Cardiac muscle cell (in vitro differentiated cells and primary cell): ENCODE measurements at regions not wholly inside any gene's neighbourhood (a gene's known extent, or its start where the extent isn't known, plus 50 kb on each side); places are given as distances from the start of the nearest gene placed in this dataset.
"Not testable (repeated sequence)": the region's sequence is repeated elsewhere in the genome, so short reads cannot be mapped to it uniquely, and the experiment has no call there.

Experiments
- DNase-seq, 2 donors: peaks; one replicate each; pipeline versions ENCODE4 v3.0.0 to v3.0.0-alpha.2; 2010 to 2017; ENCODE audit warnings: low read depth in 1 of 2, low spot score in 1 of 2
- H3K27ac ChIP-seq: fragments of 200-600 bp; sonication (generic); 2 replicates; pipeline ENCODE4 v1.5.1; 2016
- H3K27me3 ChIP-seq: fragments of 200-600 bp; sonication (generic); 2 replicates; pipeline ENCODE4 v1.6.0; 2016; ENCODE audit warnings: control low read depth
- H3K36me3 ChIP-seq: fragments of 200-600 bp; sonication (generic); 2 replicates; pipeline ENCODE4 v1.5.1; 2016; ENCODE audit warnings: control low read depth
- H3K4me1 ChIP-seq: fragments of 200-600 bp; sonication (generic); 2 replicates; pipeline ENCODE4 v1.8.1; 2017; ENCODE audit warnings: low read depth, mild to moderate bottlenecking, mixed run types
- H3K4me3 ChIP-seq: fragments of 200-600 bp; sonication (generic); 2 replicates; pipeline ENCODE4 v1.5.1; 2016; ENCODE audit warnings: mild to moderate bottlenecking
- H3K9me3 ChIP-seq: fragments of 200-600 bp; sonication (generic); 2 replicates; pipeline ENCODE4 v1.5.1; 2017; ENCODE audit warnings: low read depth, mild to moderate bottlenecking, control low read depth
- TF ChIP-seq, protein P1 (sequence below): IDR thresholded peaks from 2 replicates; pipeline ENCODE4 v1.5.1; 2012; ENCODE audit warnings: low read depth, mild to moderate bottlenecking, low read length

DNA sequence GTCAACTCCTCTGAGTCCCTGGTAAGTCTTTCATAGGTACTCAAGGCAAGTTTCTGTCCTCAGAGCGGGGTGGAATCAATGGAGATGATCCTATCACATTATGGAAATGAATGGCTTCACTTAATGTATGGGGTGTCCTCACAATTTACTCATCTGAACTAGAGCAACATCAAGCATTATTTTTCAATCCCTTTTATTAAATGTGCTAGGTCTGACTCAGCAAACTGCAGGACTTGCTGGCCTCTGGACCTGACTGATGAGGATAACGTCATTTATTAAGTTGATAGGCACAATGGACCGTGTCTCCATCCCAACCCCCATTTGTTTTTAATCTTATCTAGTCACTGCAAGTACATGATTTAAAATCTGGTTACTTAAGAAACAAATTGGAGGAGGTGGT, 259.2 kb downstream of the NUF2 start:
- H3K4me3 ChIP-seq = no peak overlapping the region
- H3K36me3 ChIP-seq = no peaks in the 10 kb centered on the region
- H3K27me3 ChIP-seq = no peaks in the 10 kb centered on the region
- no peak overlapping the region for H3K27ac ChIP-seq
- no peak for DNase-seq
- H3K9me3 ChIP-seq = no peaks in the 10 kb centered on the region
- TF ChIP-seq, protein P1, sequence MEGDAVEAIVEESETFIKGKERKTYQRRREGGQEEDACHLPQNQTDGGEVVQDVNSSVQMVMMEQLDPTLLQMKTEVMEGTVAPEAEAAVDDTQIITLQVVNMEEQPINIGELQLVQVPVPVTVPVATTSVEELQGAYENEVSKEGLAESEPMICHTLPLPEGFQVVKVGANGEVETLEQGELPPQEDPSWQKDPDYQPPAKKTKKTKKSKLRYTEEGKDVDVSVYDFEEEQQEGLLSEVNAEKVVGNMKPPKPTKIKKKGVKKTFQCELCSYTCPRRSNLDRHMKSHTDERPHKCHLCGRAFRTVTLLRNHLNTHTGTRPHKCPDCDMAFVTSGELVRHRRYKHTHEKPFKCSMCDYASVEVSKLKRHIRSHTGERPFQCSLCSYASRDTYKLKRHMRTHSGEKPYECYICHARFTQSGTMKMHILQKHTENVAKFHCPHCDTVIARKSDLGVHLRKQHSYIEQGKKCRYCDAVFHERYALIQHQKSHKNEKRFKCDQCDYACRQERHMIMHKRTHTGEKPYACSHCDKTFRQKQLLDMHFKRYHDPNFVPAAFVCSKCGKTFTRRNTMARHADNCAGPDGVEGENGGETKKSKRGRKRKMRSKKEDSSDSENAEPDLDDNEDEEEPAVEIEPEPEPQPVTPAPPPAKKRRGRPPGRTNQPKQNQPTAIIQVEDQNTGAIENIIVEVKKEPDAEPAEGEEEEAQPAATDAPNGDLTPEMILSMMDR = no peak
- H3K4me1 ChIP-seq = peaks cover 8% of the 10 kb centered on the region

DNA sequence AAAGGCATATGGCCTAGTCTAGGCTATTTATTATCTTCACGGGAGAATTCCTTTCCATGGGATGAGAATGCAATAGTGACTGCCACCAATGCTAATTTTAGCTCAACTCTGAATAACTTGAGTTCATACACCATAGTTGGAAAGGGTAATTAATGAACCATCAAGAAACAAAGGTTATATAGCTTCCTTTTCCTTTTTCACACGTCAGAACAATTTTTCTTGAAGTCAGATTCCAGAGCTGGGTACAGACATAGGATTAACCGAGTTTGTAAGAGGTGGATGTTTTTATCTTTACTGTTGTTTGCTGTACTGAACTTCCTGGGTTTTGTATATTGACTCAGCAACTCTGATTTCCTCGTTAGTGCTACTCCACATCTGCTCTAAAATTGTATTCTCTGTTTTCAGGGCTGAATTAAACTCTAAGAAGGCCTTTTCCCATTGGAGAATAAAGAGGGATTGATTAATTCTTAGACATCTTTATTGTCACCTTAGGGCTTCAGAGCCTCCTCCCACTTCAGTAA, 262.0 kb downstream of the NUF2 start:
- Histone ChIP-seq H3K36me3 (no peaks in the 10 kb centered on the region), H3K4me3 (no peak overlapping the region), H3K9me3 (no peaks in the 10 kb centered on the region), H3K27me3 (no peaks in the 10 kb centered on the region), H3K4me1 (peaks cover 13% of the 10 kb centered on the region), H3K27ac (no peak overlapping the region)
- TF ChIP-seq, protein P1 = no peak
- DNase-seq = peak in 1 of 2 donors; percentile 10

DNA sequence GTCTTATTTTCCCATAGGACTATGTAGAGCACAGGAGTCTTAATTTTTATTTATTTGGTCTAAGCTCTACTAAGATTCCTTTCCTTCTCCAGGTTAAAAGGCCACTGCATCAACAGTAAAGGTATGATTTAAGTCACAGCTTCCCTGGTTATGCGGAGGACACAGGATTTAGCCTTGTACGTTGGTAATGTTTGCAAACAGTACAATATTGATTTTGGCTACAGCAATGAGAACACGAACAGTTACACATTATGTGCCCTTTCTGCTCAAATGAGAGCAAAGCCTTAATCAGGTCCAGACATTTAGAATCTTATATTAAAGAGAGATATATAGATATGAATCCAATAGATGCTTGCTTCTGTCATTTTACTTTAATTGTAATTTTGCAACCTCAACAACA, 264.0 kb downstream of the NUF2 start:
- H3K36me3 ChIP-seq = no peaks in the 10 kb centered on the region
- TF ChIP-seq, protein P1 = no peak
- DNase-seq = no peak

DNA sequence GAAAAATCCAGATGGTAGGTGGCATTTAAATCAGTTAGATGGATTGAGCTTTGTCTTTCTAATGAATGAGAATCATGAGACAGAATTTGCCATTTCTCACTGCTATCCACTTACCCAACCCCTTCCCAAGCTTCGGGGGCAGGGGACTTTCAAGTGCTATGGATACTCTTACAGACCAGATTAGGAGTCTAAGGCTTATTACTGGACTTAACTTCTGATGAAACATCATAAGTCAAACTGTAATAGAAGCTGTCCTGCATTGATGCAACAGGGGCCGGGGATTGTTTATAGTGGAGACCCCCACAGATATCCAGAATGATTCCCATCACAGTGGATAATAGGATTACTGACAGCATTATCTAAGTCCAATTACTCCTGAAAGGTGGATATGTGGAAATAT, 267.0 kb downstream of the NUF2 start:
- TF ChIP-seq, protein P1 = no peak
- Histone ChIP-seq H3K4me3 (no peak overlapping the region), H3K27ac (no peak overlapping the region), H3K4me1 (peaks cover 7% of the 10 kb centered on the region), H3K36me3 (no peaks in the 10 kb centered on the region), H3K9me3 (no peaks in the 10 kb centered on the region), H3K27me3 (no peaks in the 10 kb centered on the region)
- DNase-seq = no peak

More for the DNA sequence above, 264.0 kb downstream of the NUF2 start:
- peaks cover 13% of the 10 kb centered on the region for H3K4me1 ChIP-seq
- H3K27me3 ChIP-seq = no peaks in the 10 kb centered on the region
- no peak overlapping the region for H3K4me3 ChIP-seq
- H3K27ac ChIP-seq = no peak overlapping the region
- H3K9me3 ChIP-seq = no peaks in the 10 kb centered on the region

DNA sequence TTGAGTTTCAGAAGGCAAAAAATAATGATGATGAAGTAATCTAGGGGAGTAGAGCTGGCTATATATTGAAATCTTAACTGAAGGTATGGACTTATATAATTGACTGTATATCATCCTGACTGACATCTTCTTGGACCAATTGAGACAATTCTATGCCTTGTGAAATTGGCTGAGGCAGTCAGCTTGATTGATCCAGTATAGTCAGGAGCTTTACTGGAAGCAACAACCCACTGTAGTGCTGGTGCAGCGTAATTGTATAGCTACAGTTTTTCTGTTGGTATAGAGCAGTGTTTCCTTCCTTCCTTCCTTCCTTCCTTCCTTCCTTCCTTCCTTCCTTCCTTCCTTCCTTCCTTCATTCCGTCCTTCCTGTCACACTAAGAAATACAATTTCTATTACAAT, 268.0 kb downstream of the NUF2 start:
- no peak overlapping the region for H3K27ac ChIP-seq
- no peak overlapping the region for H3K4me3 ChIP-seq
- peaks cover 5% of the 10 kb centered on the region for H3K4me1 ChIP-seq
- H3K36me3 ChIP-seq = no peaks in the 10 kb centered on the region
- H3K9me3 ChIP-seq = no peaks in the 10 kb centered on the region
- TF ChIP-seq, protein P1 = no peak
- no peak for DNase-seq
- H3K27me3 ChIP-seq = no peaks in the 10 kb centered on the region

DNA sequence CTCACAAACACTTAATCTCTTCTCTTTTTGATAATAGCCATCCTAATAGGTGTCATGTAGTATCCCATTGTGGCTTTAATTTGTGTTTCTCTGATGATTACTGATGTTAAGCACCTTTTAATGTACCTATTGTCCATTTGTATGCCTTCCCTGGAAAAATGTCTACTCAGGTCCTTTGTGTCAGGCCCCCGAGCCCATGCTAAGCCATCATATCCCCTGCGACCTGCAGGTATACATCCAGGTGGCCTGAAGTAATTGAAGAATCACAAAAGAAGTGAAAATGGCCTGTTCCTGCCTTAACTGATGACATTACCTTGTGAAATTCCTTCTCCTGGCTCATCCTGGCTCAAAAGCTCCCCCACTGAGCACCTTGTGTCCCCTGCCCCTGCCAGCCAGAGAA, 269.4 kb downstream of the NUF2 start:
- not testable (repeated sequence) for H3K4me1 ChIP-seq, H3K27me3 ChIP-seq, H3K27ac ChIP-seq, H3K36me3 ChIP-seq, H3K4me3 ChIP-seq, H3K9me3 ChIP-seq, DNase-seq

DNA sequence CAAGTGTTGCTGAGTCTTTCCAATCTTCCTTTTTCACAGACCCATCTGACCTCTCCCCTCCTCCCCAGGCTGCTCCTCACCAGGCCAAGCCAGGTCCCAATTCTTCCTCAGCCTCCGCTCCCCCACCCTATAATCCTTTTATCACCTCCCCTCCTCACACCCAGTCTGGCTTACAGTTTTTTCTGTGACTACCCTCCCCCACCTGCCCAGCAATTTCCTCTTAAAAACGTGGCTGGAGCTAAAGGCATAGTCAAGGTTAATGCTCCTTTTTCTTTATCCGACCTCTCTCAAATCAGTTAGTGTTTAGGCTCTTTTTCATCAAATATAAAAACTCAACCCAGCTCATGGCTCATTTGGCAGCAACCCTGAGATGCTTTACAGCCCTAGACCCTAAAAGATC, 270.9 kb downstream of the NUF2 start:
- not testable (repeated sequence) for DNase-seq, H3K4me1 ChIP-seq, H3K9me3 ChIP-seq, H3K4me3 ChIP-seq, H3K27ac ChIP-seq, H3K27me3 ChIP-seq, H3K36me3 ChIP-seq

DNA sequence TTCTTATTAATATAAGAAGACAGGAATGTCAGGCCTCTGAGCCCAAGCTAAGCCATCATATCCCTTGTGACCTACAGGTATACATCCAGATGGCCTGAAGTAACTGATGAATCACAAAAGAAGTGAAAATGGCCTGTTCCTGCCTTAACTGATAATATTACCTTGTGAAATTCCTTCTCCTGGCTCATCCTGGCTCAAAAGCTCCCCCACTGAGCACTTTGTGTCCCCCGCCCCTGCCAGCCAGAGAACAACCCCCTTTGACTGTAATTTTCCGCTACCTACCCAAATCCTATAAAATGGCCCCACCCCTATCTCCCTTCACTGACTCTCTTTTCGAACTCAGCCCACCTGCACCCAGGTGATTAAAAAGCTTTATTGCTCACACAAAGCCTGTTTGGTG, 274.4 kb downstream of the NUF2 start:
- not testable (repeated sequence) for DNase-seq, H3K36me3 ChIP-seq

More for the DNA sequence above, 274.4 kb downstream of the NUF2 start:
- not testable (repeated sequence) for H3K4me3 ChIP-seq, H3K4me1 ChIP-seq, H3K9me3 ChIP-seq, H3K27me3 ChIP-seq, H3K27ac ChIP-seq
